HCT116 (cell line): ENCODE measurements at regions not wholly inside any gene's neighbourhood (a gene's known extent, or its start where the extent isn't known, plus 50 kb on each side); places are given as distances from the start of the nearest gene placed in this dataset.
"Not testable (repeated sequence)": the region's sequence is repeated elsewhere in the genome, so short reads cannot be mapped to it uniquely, and the experiment has no call there.

ENCODE experiments used
- EGR1 ChIP-seq: IDR thresholded peaks from 2 replicates; pipeline ENCODE4 v1.6.1; 2012; ENCODE audit warnings: low read depth
- EZH2 ChIP-seq: fragments of 200-600 bp; sonication (generic); IDR thresholded peaks from 2 replicates; pipeline ENCODE4 v1.6.1; 2017; ENCODE audit warnings: antibody characterized with exemption, mixed run types
- EZH2phosphoT487 ChIP-seq: fragments of 200-600 bp; IDR thresholded peaks from 2 replicates; pipeline ENCODE4 v1.6.1; 2018; ENCODE audit warnings: antibody characterized with exemption, borderline replicate concordance
- FOSL1 ChIP-seq: IDR thresholded peaks from 2 replicates; pipeline ENCODE4 v1.6.1; 2012; ENCODE audit warnings: low read depth
- POLR2AphosphoS5 ChIP-seq: IDR thresholded peaks from 2 replicates; pipeline ENCODE4 v1.6.1; 2011; ENCODE audit warnings: mild to moderate bottlenecking, low read depth, low read length, moderate library complexity
- TF ChIP-seq, protein P1 (sequence below): IDR thresholded peaks from 2 replicates; pipeline ENCODE4 v1.6.1; 2012; ENCODE audit warnings: low read depth
- TF ChIP-seq, protein P2 (sequence below), 3 experiments: fragments of 200-600 bp in 1 of 3; sonication (generic) in 1 of 3; IDR thresholded peaks in 2 of 3; conservative IDR thresholded peaks in 1 of 3; 2 replicates each; pipeline ENCODE4 v1.5.1; 2012 to 2017; ENCODE audit warnings: low read depth in 2 of 3, low read length in 2 of 3, antibody characterized with exemption in 1 of 3, borderline replicate concordance in 1 of 3, control low read depth in 1 of 3, mild to moderate bottlenecking in 1 of 3, mixed read lengths in 1 of 3, mixed run types in 1 of 3, moderate library complexity in 1 of 3; ENCODE audit not compliant: insufficient read depth in 1 of 3

DNA sequence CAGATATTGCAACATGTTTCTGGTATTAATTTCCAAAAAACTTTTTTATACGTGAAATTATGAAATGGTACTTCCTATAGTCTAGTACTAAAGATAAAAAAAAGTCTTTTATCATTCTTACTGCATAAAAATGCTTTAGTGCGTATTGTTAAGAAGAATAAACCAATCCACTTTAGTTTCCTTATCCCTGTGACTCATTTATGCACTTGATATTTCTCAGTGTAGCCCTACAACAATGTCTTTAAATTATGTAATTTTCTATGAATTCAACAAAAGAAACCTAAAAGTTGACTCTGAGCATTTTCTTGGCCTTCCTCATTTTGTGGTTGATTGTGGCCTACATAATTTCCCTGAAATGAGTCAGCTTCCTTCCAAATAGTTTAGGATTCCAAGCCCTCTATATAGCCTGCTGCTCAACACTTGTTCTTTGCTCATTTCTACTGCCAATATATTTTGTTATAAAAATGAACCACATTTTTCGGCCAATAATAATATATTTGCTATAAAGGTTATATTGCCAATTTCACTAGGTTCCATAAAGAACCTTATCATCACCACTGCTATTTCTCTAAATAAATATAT is 961.7 kb upstream of the ADAMTS5 start:
- TF ChIP-seq, protein P1, sequence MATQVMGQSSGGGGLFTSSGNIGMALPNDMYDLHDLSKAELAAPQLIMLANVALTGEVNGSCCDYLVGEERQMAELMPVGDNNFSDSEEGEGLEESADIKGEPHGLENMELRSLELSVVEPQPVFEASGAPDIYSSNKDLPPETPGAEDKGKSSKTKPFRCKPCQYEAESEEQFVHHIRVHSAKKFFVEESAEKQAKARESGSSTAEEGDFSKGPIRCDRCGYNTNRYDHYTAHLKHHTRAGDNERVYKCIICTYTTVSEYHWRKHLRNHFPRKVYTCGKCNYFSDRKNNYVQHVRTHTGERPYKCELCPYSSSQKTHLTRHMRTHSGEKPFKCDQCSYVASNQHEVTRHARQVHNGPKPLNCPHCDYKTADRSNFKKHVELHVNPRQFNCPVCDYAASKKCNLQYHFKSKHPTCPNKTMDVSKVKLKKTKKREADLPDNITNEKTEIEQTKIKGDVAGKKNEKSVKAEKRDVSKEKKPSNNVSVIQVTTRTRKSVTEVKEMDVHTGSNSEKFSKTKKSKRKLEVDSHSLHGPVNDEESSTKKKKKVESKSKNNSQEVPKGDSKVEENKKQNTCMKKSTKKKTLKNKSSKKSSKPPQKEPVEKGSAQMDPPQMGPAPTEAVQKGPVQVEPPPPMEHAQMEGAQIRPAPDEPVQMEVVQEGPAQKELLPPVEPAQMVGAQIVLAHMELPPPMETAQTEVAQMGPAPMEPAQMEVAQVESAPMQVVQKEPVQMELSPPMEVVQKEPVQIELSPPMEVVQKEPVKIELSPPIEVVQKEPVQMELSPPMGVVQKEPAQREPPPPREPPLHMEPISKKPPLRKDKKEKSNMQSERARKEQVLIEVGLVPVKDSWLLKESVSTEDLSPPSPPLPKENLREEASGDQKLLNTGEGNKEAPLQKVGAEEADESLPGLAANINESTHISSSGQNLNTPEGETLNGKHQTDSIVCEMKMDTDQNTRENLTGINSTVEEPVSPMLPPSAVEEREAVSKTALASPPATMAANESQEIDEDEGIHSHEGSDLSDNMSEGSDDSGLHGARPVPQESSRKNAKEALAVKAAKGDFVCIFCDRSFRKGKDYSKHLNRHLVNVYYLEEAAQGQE = not testable (repeated sequence)
- not testable (repeated sequence) for TF ChIP-seq POLR2AphosphoS5, FOSL1, EGR1, EZH2phosphoT487, EZH2
- TF ChIP-seq, protein P2, sequence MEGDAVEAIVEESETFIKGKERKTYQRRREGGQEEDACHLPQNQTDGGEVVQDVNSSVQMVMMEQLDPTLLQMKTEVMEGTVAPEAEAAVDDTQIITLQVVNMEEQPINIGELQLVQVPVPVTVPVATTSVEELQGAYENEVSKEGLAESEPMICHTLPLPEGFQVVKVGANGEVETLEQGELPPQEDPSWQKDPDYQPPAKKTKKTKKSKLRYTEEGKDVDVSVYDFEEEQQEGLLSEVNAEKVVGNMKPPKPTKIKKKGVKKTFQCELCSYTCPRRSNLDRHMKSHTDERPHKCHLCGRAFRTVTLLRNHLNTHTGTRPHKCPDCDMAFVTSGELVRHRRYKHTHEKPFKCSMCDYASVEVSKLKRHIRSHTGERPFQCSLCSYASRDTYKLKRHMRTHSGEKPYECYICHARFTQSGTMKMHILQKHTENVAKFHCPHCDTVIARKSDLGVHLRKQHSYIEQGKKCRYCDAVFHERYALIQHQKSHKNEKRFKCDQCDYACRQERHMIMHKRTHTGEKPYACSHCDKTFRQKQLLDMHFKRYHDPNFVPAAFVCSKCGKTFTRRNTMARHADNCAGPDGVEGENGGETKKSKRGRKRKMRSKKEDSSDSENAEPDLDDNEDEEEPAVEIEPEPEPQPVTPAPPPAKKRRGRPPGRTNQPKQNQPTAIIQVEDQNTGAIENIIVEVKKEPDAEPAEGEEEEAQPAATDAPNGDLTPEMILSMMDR (IDR thresholded peaks at IDR 0.05 in 2 of 3, conservative IDR thresholded peaks at IDR 0.05 in 1 of 3; ENCODE audit: borderline replicate concordance in 1 of 3, insufficient read depth in 1 of 3, low read depth in 2 of 3, low read length in 2 of 3) = not testable (repeated sequence)
